K562 (cell line): ENCODE measurements at regions not wholly inside any gene's neighbourhood (a gene's known extent, or its start where the extent isn't known, plus 50 kb on each side); places are given as distances from the start of the nearest gene placed in this dataset.

ENCODE experiments used
- ATAC-seq: fragments of 200-7000 bp; cut with Tn5 transposase; 3 replicates; pipeline ENCODE4 v1.9.1; 2020; ENCODE audit warnings: moderate library complexity
- BruUV-seq: library from RNA; stranded (reverse); fragments of 400-500 nt; replicated peaks from 2 replicates; lab custom pipeline; 2021; lab: Mats Ljungman, UMichigan
- CTCF ChIA-PET: fragments of 300-600 bp; formaldehyde crosslinking; extraction: SDS; loops from one replicate; lab custom pipeline; 2021; ENCODE audit warnings: low intra/inter-chr PET ratio; lab: Yijun Ruan, JAX
- POLR2A ChIA-PET: fragments of 300-600, 350-650 bp; sonication (Branson Sonifier 250); formaldehyde crosslinking; extraction: SDS; loops from one replicate; lab custom pipeline; 2021; ENCODE audit warnings: antibody characterized with exemption, inconsistent platforms; lab: Yijun Ruan, JAX
- DNase-seq, 4 experiments: peaks; one replicate each; pipeline versions ENCODE4 v3.0.0 to v3.0.0-alpha.2; 2011 to 2018; ENCODE audit warnings: low spot score in 3 of 4, mixed read lengths in 3 of 4; ENCODE audit errors: extremely low read depth in 1 of 4
- FAIRE-seq: peaks from 2 replicates; lab custom pipeline; 2011; peaks lifted over from hg19 to GRCh38; lab: Jason Lieb, UNC
- H2AFZ ChIP-seq: 2 replicates; pipeline ENCODE4 v1.6.0; 2011; ENCODE audit warnings: low read depth, low read length, control low read depth, inconsistent platforms
- H3K27ac ChIP-seq: fragments of 200-600 bp; 3 replicates; pipeline ENCODE4 v1.8.0; 2011; ENCODE audit warnings: low read depth, mild to moderate bottlenecking, control low read depth, inconsistent platforms, low read length, moderate library complexity, mixed read lengths; ENCODE audit errors: extremely low read depth
- H3K27me3 ChIP-seq, 2 experiments: fragments of 300-600 bp in 1 of 2; 2 replicates in 1 of 2; 3 replicates in 1 of 2; pipeline versions ENCODE4 v1.6.0 to v1.8.0; 2011; ENCODE audit warnings: inconsistent platforms in 2 of 2, low read length in 2 of 2, mild to moderate bottlenecking in 1 of 2, mixed read lengths in 1 of 2, moderate library complexity in 1 of 2; ENCODE audit not compliant: control insufficient read depth in 2 of 2, insufficient read depth in 2 of 2
- H3K36me3 ChIP-seq: fragments of 300-600 bp; 3 replicates; pipeline ENCODE4 v1.8.0; 2011; ENCODE audit warnings: mild to moderate bottlenecking, low read length, inconsistent platforms; ENCODE audit not compliant: control insufficient read depth, insufficient read depth
- H3K4me1 ChIP-seq, 2 experiments: fragments of 200-600 bp in 1 of 2; replicated peaks in 1 of 2; 2 replicates in 1 of 2; 3 replicates in 1 of 2; pipeline versions ENCODE4 v1.5.1 to v1.8.0; 2011; ENCODE audit warnings: inconsistent platforms in 2 of 2, low read length in 2 of 2, mild to moderate bottlenecking in 1 of 2, mixed read lengths in 1 of 2, moderate library complexity in 1 of 2; ENCODE audit not compliant: control insufficient read depth in 2 of 2, insufficient read depth in 2 of 2
- H3K4me2 ChIP-seq: 2 replicates; pipeline ENCODE4 v1.6.1; 2011; ENCODE audit warnings: low read length, control low read depth, inconsistent platforms, mixed read lengths; ENCODE audit not compliant: insufficient read depth
- H3K4me3 ChIP-seq: fragments of 200-600 bp; sonication (generic), shearing (Covaris generic); 2 replicates; pipeline ENCODE4 v1.5.1; 2016; ENCODE audit warnings: control low read depth, inconsistent platforms
- H3K79me2 ChIP-seq: fragments of 200-600 bp; 3 replicates; pipeline ENCODE4 v1.8.0; 2011; ENCODE audit warnings: low read length, inconsistent platforms; ENCODE audit not compliant: control insufficient read depth, insufficient read depth
- H3K9ac ChIP-seq, 2 experiments: 2 replicates each; pipeline versions ENCODE4 v1.6.0 to v1.6.1; 2011; ENCODE audit warnings: low read depth in 2 of 2, low read length in 2 of 2, control low read depth in 1 of 2, inconsistent platforms in 1 of 2, mild to moderate bottlenecking in 1 of 2, mixed read lengths in 1 of 2; ENCODE audit not compliant: insufficient read depth in 1 of 2
- H3K9me1 ChIP-seq: one replicate; pipeline ENCODE4 v1.6.0; 2011; ENCODE audit warnings: inconsistent platforms, mild to moderate bottlenecking, low read length, moderate library complexity; ENCODE audit not compliant: control insufficient read depth, insufficient read depth
- H3K9me3 ChIP-seq: replicated peaks from 2 replicates; pipeline ENCODE4 v1.5.1; 2011; ENCODE audit warnings: low read depth, low read length, inconsistent platforms; ENCODE audit not compliant: control insufficient read depth, insufficient read depth
- H4K20me1 ChIP-seq: replicated peaks from 2 replicates; pipeline ENCODE4 v1.6.1; 2011; ENCODE audit warnings: low read length, inconsistent platforms, mixed read lengths; ENCODE audit not compliant: control insufficient read depth, insufficient read depth
- CBX1 ChIP-seq: sonication (generic); IDR thresholded peaks from 2 replicates; pipeline ENCODE4 v1.6.1; 2016; ENCODE audit warnings: antibody characterized with exemption, low read depth, mild to moderate bottlenecking
- GABPA ChIP-seq: fragments of 200-800 bp; sonication (Bioruptor generic); conservative IDR thresholded peaks from 2 replicates; pipeline ENCODE4 v1.6.1; 2016; ENCODE audit warnings: low read depth, missing genetic modification characterization, missing compliant biosample characterization
- GATAD2A ChIP-seq: fragments of 450-650 bp; IDR thresholded peaks from 2 replicates; pipeline ENCODE4 v1.6.1; 2017
- SMARCC2 ChIP-seq: fragments of 450-650 bp; IDR thresholded peaks from 2 replicates; pipeline ENCODE4 v1.6.1; 2017; ENCODE audit warnings: antibody characterized with exemption, moderate library complexity, mild to moderate bottlenecking, low read depth
- ZNF23 ChIP-seq: fragments of 250-450 bp; sonication (Bioruptor Pico); IDR thresholded peaks from 2 replicates; pipeline ENCODE4 v1.4.0; 2020; ENCODE audit warnings: mild to moderate bottlenecking
- ZNF778 ChIP-seq: fragments of 450-650 bp; formaldehyde crosslinking; IDR thresholded peaks from 2 replicates; pipeline ENCODE4 v1.4.0; 2020; ENCODE audit warnings: mild to moderate bottlenecking, moderate library complexity
- WGBS: fragments of 100-300 bp; shearing (Covaris generic); methylation state at CpG from one replicate; pipeline ENCODE4 v1.1.6; 2016; ENCODE audit warnings: low coverage, mixed read lengths; ENCODE audit not compliant: insufficient coverage; ENCODE audit errors: missing lambda C conversion rate; 5-methylcytosine and 5-hydroxymethylcytosine counted together
- in situ Hi-C: fragments of 300-500 bp; cut with MboI; formaldehyde crosslinking; loops from 4 replicates; pipeline ENCODE4 v1.15.0; 2018; ENCODE audit warnings: inconsistent platforms, mixed read lengths
- intact Hi-C: fragments of 100-400 bp; cut with micrococcal nuclease; formaldehyde crosslinking; loops from 2 replicates; pipeline ENCODE4 v1.14.2; 2022
- TF ChIP-seq, protein P1 (sequence below), 2 experiments: IDR thresholded peaks; 2 replicates each; pipeline ENCODE4 v1.6.1; 2011; ENCODE audit warnings: borderline replicate concordance in 1 of 2, control low read depth in 1 of 2, low read depth in 1 of 2, low read length in 1 of 2, mild to moderate bottlenecking in 1 of 2, mixed read lengths in 1 of 2, moderate library complexity in 1 of 2; ENCODE audit not compliant: insufficient read depth in 1 of 2, insufficient read length in 1 of 2, poor library complexity in 1 of 2, severe bottlenecking in 1 of 2; ENCODE audit errors: extremely low read depth in 1 of 2
- TF ChIP-seq, protein P2 (sequence below): IDR thresholded peaks from 3 replicates; pipeline ENCODE4 v1.6.1; 2011; ENCODE audit warnings: borderline replicate concordance, mild to moderate bottlenecking; ENCODE audit not compliant: insufficient read length, insufficient read depth

DNA sequence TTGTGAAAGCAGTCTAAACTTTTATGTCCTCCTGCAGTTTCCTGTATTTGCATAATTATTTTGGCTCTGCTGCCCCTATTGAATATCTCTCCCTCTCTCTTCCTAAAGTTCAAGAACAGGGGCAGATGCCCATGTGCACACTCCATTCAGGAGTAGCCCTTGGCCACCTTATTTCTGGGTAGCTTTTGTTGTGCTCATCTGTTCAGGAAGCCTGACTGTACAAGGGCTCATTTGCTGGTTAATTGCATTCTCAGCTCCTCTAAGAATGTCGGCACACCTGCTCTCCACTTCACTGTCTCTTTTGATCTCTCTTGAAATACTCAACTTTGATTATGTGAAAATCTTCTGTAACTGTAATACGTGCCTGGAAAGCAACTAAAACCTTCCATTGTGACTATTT, 1378.8 kb upstream of the CDH8 start:
- no peaks in the 10 kb centered on the region for H3K4me1 ChIP-seq
- H4K20me1 ChIP-seq, result no peaks in the 10 kb centered on the region
- no TSS peak for BruUV-seq
- H3K27ac ChIP-seq, result no peak overlapping the region
- H3K27me3 ChIP-seq, result no peaks in the 10 kb centered on the region
- no peak overlapping the region for H3K9ac ChIP-seq
- H3K79me2 ChIP-seq, result no peaks in the 10 kb centered on the region
- no peak for TF ChIP-seq GATAD2A
- TF ChIP-seq, protein P1, sequence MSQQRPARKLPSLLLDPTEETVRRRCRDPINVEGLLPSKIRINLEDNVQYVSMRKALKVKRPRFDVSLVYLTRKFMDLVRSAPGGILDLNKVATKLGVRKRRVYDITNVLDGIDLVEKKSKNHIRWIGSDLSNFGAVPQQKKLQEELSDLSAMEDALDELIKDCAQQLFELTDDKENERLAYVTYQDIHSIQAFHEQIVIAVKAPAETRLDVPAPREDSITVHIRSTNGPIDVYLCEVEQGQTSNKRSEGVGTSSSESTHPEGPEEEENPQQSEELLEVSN (IDR thresholded peaks at IDR 0.05; ENCODE audit: borderline replicate concordance in 1 of 2, extremely low read depth in 1 of 2, insufficient read depth in 1 of 2, insufficient read length in 1 of 2, low read depth in 1 of 2, low read length in 1 of 2, poor library complexity in 1 of 2, severe bottlenecking in 1 of 2), result no peak
- TF ChIP-seq ZNF778, result no peak
- TF ChIP-seq SMARCC2, result no peak
- no peak for TF ChIP-seq ZNF23 (CRISPR knock-in tag)
- TF ChIP-seq, protein P2, sequence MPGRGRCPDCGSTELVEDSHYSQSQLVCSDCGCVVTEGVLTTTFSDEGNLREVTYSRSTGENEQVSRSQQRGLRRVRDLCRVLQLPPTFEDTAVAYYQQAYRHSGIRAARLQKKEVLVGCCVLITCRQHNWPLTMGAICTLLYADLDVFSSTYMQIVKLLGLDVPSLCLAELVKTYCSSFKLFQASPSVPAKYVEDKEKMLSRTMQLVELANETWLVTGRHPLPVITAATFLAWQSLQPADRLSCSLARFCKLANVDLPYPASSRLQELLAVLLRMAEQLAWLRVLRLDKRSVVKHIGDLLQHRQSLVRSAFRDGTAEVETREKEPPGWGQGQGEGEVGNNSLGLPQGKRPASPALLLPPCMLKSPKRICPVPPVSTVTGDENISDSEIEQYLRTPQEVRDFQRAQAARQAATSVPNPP, result no peak
- no peak for TF ChIP-seq GABPA (tag)
- no peak for TF ChIP-seq CBX1
- CTCF ChIA-PET, result no interaction called here
- no peak overlapping the region for H3K4me2 ChIP-seq
- ATAC-seq (no peak), DNase-seq (no peak), FAIRE-seq (no peak)
- intact Hi-C loops (no loop called here), in situ Hi-C loops (no loop called here)
- H3K4me3 ChIP-seq, result no peak overlapping the region
- 0% methylated on average over 2 of the region's 2 CpGs for WGBS
- no peaks in the 10 kb centered on the region for H3K9me1 ChIP-seq
- POLR2A ChIA-PET, result no interaction called here
- H3K36me3 ChIP-seq, result no peaks in the 10 kb centered on the region
- no peaks in the 10 kb centered on the region for H3K9me3 ChIP-seq
- H2AFZ ChIP-seq, result no peak overlapping the region
